ENCODE measurements at regions not wholly inside any gene's neighbourhood (a gene's known extent, or its start where the extent isn't known, plus 50 kb on each side); places are given as distances from the start of the nearest gene placed in this dataset.
"Not testable (repeated sequence)": the region's sequence is repeated elsewhere in the genome, so short reads cannot be mapped to it uniquely, and the experiment has no call there.

GRCh38 chr9:29220596-29221251, 1647.4 kb upstream of the C9orf72 start:
- H3K4me3 ChIP-seq (ENCODE audit: low read length), result no peak overlapping the region
- no peak for TF ChIP-seq ZNF274 (IDR thresholded peaks at IDR 0.05; ENCODE audit: low read depth, low read length)

- no peak overlapping the region for H3K4me3 ChIP-seq (ENCODE audit: low read length)
- TF ChIP-seq ZNF274 (IDR thresholded peaks at IDR 0.05; ENCODE audit: low read depth, low read length), result no peak
Observed at GRCh38 chr9:29228558-29228957, 1655.3 kb upstream of the C9orf72 start.

- TF ChIP-seq ZNF274 (IDR thresholded peaks at IDR 0.05; ENCODE audit: low read depth, low read length), result no peak
- no peak overlapping the region for H3K4me3 ChIP-seq (ENCODE audit: low read length)
Observed at GRCh38 chr9:29230931-29231330, 1657.7 kb upstream of the C9orf72 start.

DNA sequence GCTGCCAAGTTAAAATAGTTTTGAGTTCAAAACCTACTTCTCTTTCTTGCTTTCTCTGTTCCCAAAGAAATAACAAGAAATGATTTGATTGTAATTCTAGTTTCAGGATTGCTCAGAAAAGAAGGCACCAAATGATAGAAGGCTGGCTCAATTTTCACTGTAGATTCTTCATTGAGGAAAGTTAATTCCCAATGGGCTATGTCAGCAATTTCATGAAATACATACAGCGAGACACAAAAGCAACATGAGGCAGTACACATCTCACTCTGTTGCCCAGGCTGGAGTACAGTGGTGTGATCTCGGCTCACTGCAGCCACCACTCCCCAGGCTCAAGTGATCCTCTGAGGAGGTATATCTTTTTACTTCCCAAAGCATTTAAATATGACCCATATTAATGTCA, 1659.9 kb upstream of the C9orf72 start:
- TF ChIP-seq ZNF274 (IDR thresholded peaks at IDR 0.05; ENCODE audit: low read depth, low read length), result no peak
- no peak overlapping the region for H3K4me3 ChIP-seq (ENCODE audit: low read length)

- TF ChIP-seq ZNF274 (IDR thresholded peaks at IDR 0.05; ENCODE audit: low read depth, low read length), result no peak
- no peak overlapping the region for H3K4me3 ChIP-seq (ENCODE audit: low read length)
Observed at GRCh38 chr9:29241320-29241719, 1668.0 kb upstream of the C9orf72 start.

GRCh38 chr9:29245351-29245750, 1672.1 kb upstream of the C9orf72 start:
- no peak overlapping the region for H3K4me3 ChIP-seq (ENCODE audit: low read length)
- no peak for TF ChIP-seq ZNF274 (IDR thresholded peaks at IDR 0.05; ENCODE audit: low read depth, low read length)

DNA sequence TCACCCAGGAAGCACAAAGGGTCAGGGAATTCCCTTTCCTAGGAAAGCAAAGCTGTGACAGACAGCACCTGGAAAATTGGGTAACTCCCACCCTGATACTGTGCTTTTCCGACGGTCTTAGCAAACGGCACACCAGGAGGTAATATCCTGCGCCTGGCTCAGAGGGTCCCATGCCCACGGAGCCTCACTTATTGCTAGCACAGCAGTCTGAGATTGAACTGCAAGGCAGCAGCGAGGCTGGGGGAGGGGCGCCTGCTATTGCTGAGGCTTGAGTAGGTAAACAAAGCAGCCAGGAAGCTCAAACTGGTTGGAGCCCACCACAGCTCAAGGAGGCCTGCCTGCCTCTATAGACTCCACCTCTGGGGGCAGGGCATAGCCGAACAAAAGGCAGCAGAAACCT, 1697.1 kb upstream of the C9orf72 start:
- not testable (repeated sequence) for H3K4me3 ChIP-seq (ENCODE audit: low read length)

GRCh38 chr9:29282121-29282520, 1708.8 kb upstream of the C9orf72 start:
- H3K4me3 ChIP-seq (ENCODE audit: low read length), result no peak overlapping the region
- no peak for TF ChIP-seq ZNF274 (IDR thresholded peaks at IDR 0.05; ENCODE audit: low read depth, low read length)

DNA sequence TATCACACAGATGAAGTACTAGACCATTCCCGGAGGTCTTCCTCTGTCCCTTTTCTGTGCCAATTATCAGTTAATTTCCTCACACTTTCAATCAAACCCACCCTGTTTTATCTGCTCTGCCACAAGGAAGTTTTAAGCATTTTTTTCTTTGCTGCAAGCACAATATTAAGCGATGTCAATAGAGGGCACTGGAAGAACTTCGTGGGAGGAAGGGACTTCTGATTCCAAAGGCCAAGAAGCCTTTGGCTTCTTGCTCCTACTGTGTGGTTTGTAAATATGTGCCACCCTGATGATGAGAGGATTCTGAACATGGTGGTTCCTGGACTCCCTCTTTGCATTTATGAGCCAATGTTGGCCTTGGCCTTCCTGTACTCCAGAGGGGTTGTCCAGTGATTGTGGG, 1712.5 kb upstream of the C9orf72 start:
- H3K4me3 ChIP-seq (ENCODE audit: low read length), result no peak overlapping the region
- TF ChIP-seq ZNF274 (IDR thresholded peaks at IDR 0.05; ENCODE audit: low read depth, low read length), result no peak

DNA sequence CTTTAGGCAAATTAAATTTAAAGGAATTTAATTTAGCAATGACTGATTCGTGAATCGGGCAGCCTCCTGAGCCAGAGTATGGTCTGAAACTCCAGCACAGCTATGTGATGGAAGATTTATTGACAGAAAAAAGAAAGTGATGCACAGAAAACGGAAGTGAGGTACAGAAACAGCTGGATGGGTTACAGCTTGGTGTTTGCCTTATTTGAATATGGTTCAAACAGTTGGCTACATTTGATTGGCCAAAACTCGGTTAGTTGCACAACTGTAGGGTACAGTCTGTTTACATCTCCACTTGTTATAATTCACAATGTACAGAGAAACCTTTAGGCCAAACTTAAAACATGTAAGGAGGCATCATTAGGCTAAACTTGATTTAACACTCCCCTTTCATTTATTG, 1716.1 kb upstream of the C9orf72 start:
- H3K4me3 ChIP-seq (ENCODE audit: low read length), result no peak overlapping the region
- TF ChIP-seq ZNF274 (IDR thresholded peaks at IDR 0.05; ENCODE audit: low read depth, low read length), result no peak

GRCh38 chr9:29290516-29290915, 1717.2 kb upstream of the C9orf72 start:
- no peak overlapping the region for H3K4me3 ChIP-seq (ENCODE audit: low read length)
- TF ChIP-seq ZNF274 (IDR thresholded peaks at IDR 0.05; ENCODE audit: low read depth, low read length), result no peak

- TF ChIP-seq ZNF274 (IDR thresholded peaks at IDR 0.05; ENCODE audit: low read depth, low read length), result no peak
- no peak overlapping the region for H3K4me3 ChIP-seq (ENCODE audit: low read length)
Observed at GRCh38 chr9:29297592-29297991, 1724.3 kb upstream of the C9orf72 start.

DNA sequence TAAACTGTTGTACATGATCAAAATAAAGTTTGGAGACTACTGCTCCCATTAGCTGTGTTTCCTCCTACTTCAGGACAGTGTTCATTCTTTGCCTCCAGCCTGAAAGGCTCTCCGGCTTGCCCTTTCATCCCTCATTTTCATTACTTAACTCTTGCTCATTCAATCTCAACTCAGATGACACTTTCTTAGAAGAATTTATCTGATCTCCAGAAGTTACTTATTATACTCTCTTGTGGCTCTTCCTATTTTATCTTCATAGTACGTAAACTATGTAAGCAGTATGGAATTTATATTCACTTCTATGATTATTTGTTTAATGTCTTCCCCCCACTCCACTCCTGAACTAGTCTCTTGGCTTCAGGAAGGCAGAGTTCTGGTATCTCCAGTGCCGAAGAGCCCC, 1737.9 kb upstream of the C9orf72 start:
- TF ChIP-seq ZNF274 (IDR thresholded peaks at IDR 0.05; ENCODE audit: low read depth, low read length), result no peak

DNA sequence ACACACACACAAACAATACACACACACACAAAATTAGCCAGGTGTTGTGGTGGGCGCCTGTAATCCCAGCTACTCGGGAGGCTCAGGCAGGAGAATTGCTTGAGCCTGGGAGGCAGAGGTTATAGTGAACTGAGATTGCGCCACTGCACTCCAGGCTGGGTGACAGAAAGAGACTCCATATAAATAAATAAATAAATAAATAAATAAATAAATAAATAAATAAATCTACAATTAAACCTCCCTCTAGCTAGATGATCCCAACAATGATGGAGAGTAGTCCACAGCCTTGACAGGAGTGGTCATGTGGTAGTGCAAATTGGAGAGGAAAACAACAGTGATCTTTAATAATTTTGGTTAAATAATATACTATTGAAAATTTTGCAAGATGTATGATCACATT, 1739.0 kb upstream of the C9orf72 start:
- no peak for TF ChIP-seq ZNF274 (IDR thresholded peaks at IDR 0.05; ENCODE audit: low read depth, low read length)
- no peak overlapping the region for H3K4me3 ChIP-seq (ENCODE audit: low read length)

More for the DNA sequence above, 1737.9 kb upstream of the C9orf72 start:
- H3K4me3 ChIP-seq (ENCODE audit: low read length), result no peak overlapping the region

DNA sequence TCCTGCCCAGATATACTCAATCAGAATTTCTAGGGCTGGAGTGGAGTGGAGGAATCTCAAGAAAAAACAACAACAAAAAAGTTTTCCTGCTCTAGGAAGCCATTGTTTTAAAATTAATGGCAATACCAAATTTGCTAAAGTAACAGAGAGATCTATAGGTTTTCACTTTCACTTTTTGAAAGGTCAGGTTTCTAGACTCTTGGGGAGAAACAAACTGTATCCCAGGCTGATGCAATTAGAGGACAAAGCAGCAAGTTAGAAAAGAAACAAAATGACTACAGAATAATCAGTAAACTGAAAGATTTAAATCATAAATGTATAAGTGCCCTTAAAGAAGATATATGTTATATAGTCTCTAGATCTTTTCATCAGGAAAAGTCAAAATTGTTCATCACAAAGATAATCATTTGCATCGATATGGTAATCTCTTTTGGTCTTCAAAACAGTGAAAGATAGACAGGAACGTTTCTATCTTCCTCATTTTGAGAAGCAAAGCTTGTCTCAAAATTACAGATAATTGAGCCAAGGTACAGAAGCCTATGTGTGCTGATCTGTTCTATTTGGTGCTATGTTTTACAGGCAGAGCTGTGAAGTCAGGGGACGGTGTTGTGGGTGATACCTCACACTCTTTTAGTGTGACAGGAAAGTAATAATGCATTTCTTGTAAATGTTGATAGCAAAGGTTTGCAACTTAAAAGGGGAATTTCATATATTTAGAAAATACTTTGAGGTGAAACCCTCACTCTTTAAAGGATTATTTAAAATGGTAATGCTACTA, 1746.6 kb upstream of the C9orf72 start:
- TF ChIP-seq ZNF274 (IDR thresholded peaks at IDR 0.05; ENCODE audit: low read depth, low read length), result no peak
- H3K4me3 ChIP-seq (ENCODE audit: low read length), result no peak overlapping the region

All from GM08714 (cell line).